ENCODE measurements at regions not wholly inside any gene's neighbourhood (a gene's known extent, or its start where the extent isn't known, plus 50 kb on each side); places are given as distances from the start of the nearest gene placed in this dataset.

DNA sequence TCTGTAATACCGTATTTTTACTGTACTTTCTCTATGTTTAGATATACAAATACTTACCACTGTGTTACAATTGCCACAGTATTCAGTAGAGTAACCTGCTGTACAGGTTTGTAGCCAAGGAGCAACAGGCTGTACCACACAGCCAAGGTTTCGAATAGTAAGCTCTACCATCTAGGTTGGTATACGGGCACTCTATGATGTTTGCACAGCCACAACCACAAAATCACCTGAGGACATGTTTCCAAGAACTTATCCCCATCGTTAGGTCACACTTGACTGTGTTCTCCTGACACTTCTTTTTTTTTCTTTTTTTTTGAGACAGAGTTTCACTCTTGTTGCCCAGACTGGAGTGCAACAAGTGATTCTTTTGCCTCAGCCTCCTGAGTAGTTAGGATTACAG is 134.6 kb upstream of the TRIM24 start:
- no peaks in the 10 kb centered on the region; a peak in 1 of 4 replicates for H3K9me3 ChIP-seq (ENCODE audit: control insufficient read depth in 1 of 2, insufficient read depth in 1 of 2, low read depth in 1 of 2, low read length in 2 of 2)
- H4K20me1 ChIP-seq (ENCODE audit: insufficient read depth) = no peaks in the 10 kb centered on the region
- H3K79me2 ChIP-seq (ENCODE audit: insufficient read depth, low read length) = no peaks in the 10 kb centered on the region
- ATAC-seq (no peak), DNase-seq (ENCODE audit: low read depth, low spot score) (no peak)
- H3K27me3 ChIP-seq (ENCODE audit: insufficient read depth, low read length) = no peaks in the 10 kb centered on the region
- no peak overlapping the region for H2AFZ ChIP-seq (ENCODE audit: low read depth, low read length, poor library complexity, severe bottlenecking)
- no peak overlapping the region for H3K9ac ChIP-seq (ENCODE audit: low read length)
- intact Hi-C loops (cut with micrococcal nuclease) = no loop called here
- H3K4me3 ChIP-seq (replicated peaks in 1 of 2; ENCODE audit: low read depth in 1 of 2, low read length in 2 of 2) = no peak overlapping the region
- ChIA-PET RAD21 (ENCODE audit: low non-redundant PET in 1 of 2, low total read pairs in 2 of 2, uncharacterized antibody in 2 of 2, unreplicated experiment in 2 of 2) (no interaction called here), CTCF (no interaction called here), POLR2A (no interaction called here)
- TF ChIP-seq EZH2phosphoT487 (IDR thresholded peaks at IDR 0.05; ENCODE audit: borderline replicate concordance) = no peak
- TF ChIP-seq ZNF274 (IDR thresholded peaks at IDR 0.05; ENCODE audit: low read depth, low read length) = no peak
- no peak for TF ChIP-seq JUND (IDR thresholded peaks at IDR 0.05)
- no peak for TF ChIP-seq TCF7L2 (IDR thresholded peaks at IDR 0.05; ENCODE audit: borderline replicate concordance, extremely low read depth, insufficient read depth, insufficient read length)
- TF ChIP-seq CBX3 (IDR thresholded peaks at IDR 0.05; ENCODE audit: low read depth) = no peak
- no peak for TF ChIP-seq SIN3A (IDR thresholded peaks at IDR 0.05; ENCODE audit: low read depth)
- no peak for TF ChIP-seq POLR2A (IDR thresholded peaks at IDR 0.05; ENCODE audit: borderline replicate concordance, extremely low read depth, insufficient read depth, insufficient read length)
- TF ChIP-seq, protein P1, sequence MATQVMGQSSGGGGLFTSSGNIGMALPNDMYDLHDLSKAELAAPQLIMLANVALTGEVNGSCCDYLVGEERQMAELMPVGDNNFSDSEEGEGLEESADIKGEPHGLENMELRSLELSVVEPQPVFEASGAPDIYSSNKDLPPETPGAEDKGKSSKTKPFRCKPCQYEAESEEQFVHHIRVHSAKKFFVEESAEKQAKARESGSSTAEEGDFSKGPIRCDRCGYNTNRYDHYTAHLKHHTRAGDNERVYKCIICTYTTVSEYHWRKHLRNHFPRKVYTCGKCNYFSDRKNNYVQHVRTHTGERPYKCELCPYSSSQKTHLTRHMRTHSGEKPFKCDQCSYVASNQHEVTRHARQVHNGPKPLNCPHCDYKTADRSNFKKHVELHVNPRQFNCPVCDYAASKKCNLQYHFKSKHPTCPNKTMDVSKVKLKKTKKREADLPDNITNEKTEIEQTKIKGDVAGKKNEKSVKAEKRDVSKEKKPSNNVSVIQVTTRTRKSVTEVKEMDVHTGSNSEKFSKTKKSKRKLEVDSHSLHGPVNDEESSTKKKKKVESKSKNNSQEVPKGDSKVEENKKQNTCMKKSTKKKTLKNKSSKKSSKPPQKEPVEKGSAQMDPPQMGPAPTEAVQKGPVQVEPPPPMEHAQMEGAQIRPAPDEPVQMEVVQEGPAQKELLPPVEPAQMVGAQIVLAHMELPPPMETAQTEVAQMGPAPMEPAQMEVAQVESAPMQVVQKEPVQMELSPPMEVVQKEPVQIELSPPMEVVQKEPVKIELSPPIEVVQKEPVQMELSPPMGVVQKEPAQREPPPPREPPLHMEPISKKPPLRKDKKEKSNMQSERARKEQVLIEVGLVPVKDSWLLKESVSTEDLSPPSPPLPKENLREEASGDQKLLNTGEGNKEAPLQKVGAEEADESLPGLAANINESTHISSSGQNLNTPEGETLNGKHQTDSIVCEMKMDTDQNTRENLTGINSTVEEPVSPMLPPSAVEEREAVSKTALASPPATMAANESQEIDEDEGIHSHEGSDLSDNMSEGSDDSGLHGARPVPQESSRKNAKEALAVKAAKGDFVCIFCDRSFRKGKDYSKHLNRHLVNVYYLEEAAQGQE (IDR thresholded peaks at IDR 0.05; ENCODE audit: low read depth) = no peak
- no peak for TF ChIP-seq POLR2AphosphoS5 (IDR thresholded peaks at IDR 0.05; ENCODE audit: low read depth, low read length)
- TF ChIP-seq SRF (IDR thresholded peaks at IDR 0.05; ENCODE audit: low read depth) = no peak
- TF ChIP-seq FOSL1 (IDR thresholded peaks at IDR 0.05; ENCODE audit: low read depth) = no peak
- TF ChIP-seq, protein P2, sequence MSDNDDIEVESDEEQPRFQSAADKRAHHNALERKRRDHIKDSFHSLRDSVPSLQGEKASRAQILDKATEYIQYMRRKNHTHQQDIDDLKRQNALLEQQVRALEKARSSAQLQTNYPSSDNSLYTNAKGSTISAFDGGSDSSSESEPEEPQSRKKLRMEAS (IDR thresholded peaks at IDR 0.05) = no peak
- no peak for TF ChIP-seq RAD21 (IDR thresholded peaks at IDR 0.05; ENCODE audit: low read depth)
- TF ChIP-seq, protein P3, sequence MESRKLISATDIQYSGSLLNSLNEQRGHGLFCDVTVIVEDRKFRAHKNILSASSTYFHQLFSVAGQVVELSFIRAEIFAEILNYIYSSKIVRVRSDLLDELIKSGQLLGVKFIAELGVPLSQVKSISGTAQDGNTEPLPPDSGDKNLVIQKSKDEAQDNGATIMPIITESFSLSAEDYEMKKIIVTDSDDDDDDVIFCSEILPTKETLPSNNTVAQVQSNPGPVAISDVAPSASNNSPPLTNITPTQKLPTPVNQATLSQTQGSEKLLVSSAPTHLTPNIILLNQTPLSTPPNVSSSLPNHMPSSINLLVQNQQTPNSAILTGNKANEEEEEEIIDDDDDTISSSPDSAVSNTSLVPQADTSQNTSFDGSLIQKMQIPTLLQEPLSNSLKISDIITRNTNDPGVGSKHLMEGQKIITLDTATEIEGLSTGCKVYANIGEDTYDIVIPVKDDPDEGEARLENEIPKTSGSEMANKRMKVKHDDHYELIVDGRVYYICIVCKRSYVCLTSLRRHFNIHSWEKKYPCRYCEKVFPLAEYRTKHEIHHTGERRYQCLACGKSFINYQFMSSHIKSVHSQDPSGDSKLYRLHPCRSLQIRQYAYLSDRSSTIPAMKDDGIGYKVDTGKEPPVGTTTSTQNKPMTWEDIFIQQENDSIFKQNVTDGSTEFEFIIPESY (IDR thresholded peaks at IDR 0.05; ENCODE audit: extremely low read depth, insufficient replicate concordance, low read length) = no peak
- no peak for TF ChIP-seq ZFX (IDR thresholded peaks at IDR 0.05)
- no peak for TF ChIP-seq YY1 (IDR thresholded peaks at IDR 0.05; ENCODE audit: extremely low read depth, insufficient replicate concordance, low read depth, low read length)
- no peak for TF ChIP-seq EZH2 (IDR thresholded peaks at IDR 0.05)
- TF ChIP-seq CEBPB (IDR thresholded peaks at IDR 0.05; ENCODE audit: low read depth) = no peak
- TF ChIP-seq SP1 (IDR thresholded peaks at IDR 0.05; ENCODE audit: low read depth) = no peak
- no peak overlapping the region for H3K4me2 ChIP-seq (ENCODE audit: low read length)
- no peaks in the 10 kb centered on the region for H3K9me2 ChIP-seq (ENCODE audit: insufficient read depth)
- H3K27ac ChIP-seq (ENCODE audit: low read depth, low read length) = no peak overlapping the region
- H3K4me1 ChIP-seq (ENCODE audit: control insufficient read depth in 1 of 2, insufficient read depth in 2 of 2, low read length in 2 of 2) = no peaks in the 10 kb centered on the region
- no peaks in the 10 kb centered on the region for H3K36me3 ChIP-seq (ENCODE audit: control insufficient read depth in 1 of 2, insufficient read depth in 2 of 2, low read length in 2 of 2)
- BruUV-seq (replicated peaks) = no TSS peak

Measured in HCT116 (cell line).